ENCODE measurements at regions not wholly inside any gene's neighbourhood (a gene's known extent, or its start where the extent isn't known, plus 50 kb on each side); places are given as distances from the start of the nearest gene placed in this dataset.

DNA sequence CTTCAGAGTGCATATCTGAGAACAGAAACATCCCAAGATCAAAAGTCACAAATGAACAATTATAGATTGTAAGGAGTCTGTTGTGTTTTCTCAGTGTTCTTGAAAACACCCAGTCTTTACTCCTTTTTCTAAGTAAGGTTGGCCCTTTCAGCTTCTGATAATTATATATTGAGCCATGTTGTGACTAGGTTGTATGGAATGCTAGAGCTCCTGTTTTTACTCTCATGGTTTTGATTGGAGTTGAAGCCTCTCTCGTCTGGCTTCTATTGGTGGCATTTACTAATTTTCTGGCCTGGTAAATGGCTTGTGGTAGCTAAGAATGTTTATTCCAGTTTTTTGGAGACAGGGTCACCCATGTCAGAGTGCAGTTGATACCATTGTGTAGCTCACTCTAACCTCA, 84.7 kb downstream of the NDUFS5 start:
- Histone ChIP-seq H3K9me3 (no peaks in the 10 kb centered on the region), H3K36me3 (ENCODE audit: low read depth) (no peaks in the 10 kb centered on the region), H3K4me3 (no peak overlapping the region), H3K4me1 (ENCODE audit: low read depth) (peaks cover 29% of the 10 kb centered on the region)
- no peak for ATAC-seq
- no peak for DNase-seq
- intact Hi-C loops (cut with DNase I, micrococcal nuclease) = no loop called here
- TF ChIP-seq, protein P1, sequence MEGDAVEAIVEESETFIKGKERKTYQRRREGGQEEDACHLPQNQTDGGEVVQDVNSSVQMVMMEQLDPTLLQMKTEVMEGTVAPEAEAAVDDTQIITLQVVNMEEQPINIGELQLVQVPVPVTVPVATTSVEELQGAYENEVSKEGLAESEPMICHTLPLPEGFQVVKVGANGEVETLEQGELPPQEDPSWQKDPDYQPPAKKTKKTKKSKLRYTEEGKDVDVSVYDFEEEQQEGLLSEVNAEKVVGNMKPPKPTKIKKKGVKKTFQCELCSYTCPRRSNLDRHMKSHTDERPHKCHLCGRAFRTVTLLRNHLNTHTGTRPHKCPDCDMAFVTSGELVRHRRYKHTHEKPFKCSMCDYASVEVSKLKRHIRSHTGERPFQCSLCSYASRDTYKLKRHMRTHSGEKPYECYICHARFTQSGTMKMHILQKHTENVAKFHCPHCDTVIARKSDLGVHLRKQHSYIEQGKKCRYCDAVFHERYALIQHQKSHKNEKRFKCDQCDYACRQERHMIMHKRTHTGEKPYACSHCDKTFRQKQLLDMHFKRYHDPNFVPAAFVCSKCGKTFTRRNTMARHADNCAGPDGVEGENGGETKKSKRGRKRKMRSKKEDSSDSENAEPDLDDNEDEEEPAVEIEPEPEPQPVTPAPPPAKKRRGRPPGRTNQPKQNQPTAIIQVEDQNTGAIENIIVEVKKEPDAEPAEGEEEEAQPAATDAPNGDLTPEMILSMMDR (IDR thresholded peaks at IDR 0.05) = no peak

DNA sequence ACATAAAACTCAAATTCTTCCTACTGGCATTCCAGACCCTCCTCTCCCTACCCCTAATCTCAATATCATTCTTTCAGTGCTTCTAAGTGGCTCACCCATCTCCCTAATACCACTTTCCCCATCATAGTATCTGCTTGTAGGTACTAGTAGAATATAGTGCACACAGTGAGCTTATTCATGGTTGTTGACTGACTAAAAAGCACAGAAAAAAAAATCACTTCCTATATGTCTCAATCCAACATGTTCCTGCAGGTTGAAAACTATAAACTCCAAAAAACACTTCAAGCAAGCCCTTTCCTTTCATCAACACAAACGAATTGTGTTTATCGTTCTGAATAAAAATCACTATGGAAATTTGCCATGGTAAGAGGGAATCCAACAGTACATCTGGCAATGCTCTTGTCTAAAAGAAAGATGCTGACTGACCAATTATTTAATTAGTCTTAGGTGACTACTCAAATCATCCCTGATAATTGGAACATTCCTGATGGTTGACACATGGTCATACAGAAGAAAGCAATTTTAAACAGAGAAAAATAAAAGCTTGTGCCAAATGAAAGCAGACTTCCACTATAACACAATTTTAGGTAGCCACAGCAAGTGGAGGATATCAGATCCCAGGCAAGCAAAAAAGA, 87.1 kb downstream of the NDUFS5 start:
- ATAC-seq = no peak
- Histone ChIP-seq H3K36me3 (ENCODE audit: low read depth) (no peaks in the 10 kb centered on the region), H3K4me3 (no peak overlapping the region), H3K9me3 (no peaks in the 10 kb centered on the region), H3K4me1 (ENCODE audit: low read depth) (peaks cover 41% of the 10 kb centered on the region)
- DNase-seq = no peak
- intact Hi-C loops (cut with DNase I, micrococcal nuclease) = no loop called here
- TF ChIP-seq, protein P1 (IDR thresholded peaks at IDR 0.05) = no peak

DNA sequence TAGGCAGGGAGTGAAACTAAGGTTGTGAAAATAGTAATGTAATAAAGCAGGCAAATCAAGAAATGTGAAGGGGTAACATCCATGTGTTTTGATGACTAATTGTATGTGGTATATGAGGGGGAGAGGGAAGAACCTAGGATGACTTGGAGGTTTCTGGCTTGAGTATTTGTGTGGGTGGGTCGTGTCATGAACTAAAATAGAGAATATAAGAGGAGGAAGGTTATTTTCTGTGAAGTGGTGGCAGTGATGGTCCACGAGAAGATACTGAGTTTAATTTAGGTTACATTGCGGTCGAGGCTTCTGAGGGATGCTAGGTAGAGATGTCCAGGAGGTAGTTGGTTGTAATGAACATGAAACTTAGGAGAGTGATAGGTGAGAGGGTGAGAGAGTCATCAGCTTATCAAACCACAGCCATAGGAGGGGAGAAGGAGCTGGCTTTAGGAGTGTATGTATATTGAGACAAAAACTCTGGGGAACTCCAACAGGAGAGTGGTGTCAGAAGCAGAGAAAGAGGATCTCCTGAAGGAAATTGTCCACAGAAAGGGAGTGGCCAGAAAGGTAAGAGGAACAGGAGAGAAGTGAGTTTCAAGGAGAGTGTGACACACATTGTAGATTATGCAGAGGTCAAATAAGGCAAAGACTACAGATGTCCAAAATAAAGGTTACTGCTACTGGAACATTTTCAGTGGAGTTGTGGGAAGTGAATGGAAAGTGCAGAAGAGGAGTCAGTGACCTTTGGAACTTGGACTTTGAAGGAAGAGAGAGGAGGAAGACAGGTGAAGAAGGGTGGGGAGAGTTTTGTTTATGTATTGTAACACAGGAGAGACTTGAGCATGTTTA, 89.0 kb upstream of the MACF1 start:
- ATAC-seq = peak; percentile 76

DNA sequence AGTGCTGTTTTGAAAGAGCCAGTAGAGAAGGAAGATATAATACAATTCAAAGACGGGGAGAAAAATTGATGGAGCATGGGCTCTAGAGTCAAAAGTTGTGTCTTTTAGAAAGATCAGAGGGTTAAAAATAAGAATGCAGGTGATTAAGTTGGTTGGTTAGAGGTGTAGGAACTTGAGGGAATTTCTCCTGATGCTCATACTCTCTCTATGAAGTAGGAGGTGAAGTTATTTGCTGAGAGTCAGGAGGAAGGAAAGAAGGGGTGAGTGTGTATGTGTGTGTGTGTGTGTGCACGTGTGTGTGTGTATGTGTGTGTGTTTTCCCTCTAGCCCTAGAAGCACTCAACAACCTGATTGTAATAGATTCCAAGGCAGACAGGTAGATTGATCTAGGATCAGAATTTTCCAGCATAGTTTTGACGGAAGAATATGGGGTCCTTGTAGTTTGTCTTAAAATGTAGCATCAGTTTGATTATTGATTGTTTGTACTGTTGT, 88.3 kb upstream of the MACF1 start:
- no peak overlapping the region for H3K4me3 ChIP-seq
- ATAC-seq (no peak), DNase-seq (no peak)
- TF ChIP-seq, protein P1 (IDR thresholded peaks at IDR 0.05) = no peak
- intact Hi-C loops (cut with DNase I, micrococcal nuclease) = no loop called here
- no peaks in the 10 kb centered on the region for H3K36me3 ChIP-seq (ENCODE audit: low read depth)
- peaks cover 46% of the 10 kb centered on the region for H3K4me1 ChIP-seq (ENCODE audit: low read depth)
- no peaks in the 10 kb centered on the region for H3K9me3 ChIP-seq

More for the DNA sequence above, 89.0 kb upstream of the MACF1 start:
- TF ChIP-seq, protein P1 (IDR thresholded peaks at IDR 0.05) = no peak
- intact Hi-C loops (cut with DNase I, micrococcal nuclease) = no loop called here
- Histone ChIP-seq H3K9me3 (no peaks in the 10 kb centered on the region), H3K4me1 (ENCODE audit: low read depth) (peaks cover 46% of the 10 kb centered on the region), H3K36me3 (ENCODE audit: low read depth) (no peaks in the 10 kb centered on the region), H3K4me3 (no peak overlapping the region)
- peak in 1 of 3 donors; percentile 26 for DNase-seq

DNA sequence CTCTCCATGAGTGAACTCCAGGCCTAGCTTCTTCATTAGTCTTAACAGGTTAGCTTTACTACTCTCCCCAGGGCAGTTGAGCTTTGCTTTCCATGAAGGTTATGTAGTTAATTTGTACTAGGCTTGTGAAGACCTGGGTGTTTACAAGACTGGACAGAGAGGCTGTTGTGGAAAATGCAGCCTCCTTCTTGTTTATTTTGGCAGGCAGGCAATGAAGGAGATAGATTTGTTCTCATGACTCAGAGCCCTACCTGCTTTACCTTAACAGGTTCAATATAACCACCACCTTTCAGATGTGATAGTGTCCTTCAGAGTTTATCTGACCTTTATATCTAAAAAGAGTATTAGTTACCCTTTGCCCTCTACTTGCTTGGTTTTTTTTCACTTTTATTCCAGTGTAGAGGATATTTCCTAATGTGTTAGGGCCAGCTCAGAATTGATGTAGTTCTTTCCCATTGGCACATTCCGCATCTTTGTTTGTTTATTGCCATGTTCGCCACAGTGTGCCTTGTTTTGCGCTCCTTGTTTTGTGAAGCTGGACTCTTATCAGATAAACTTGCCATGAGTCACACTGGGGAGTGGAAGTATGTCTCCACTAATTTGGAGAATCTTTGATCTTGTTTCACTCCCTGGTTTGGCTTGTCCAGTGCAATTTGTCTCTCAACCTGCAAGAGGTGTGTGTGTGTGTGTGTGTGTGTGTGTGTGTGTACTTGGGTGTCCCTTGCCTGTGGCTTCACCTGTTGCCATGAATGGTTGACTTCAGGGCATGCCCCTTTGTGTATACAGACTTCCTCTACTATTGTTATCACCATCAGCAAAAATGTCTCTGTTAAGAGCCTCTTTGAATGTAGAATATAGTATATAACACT, 87.4 kb upstream of the MACF1 start:
- TF ChIP-seq, protein P1 (IDR thresholded peaks at IDR 0.05) = no peak
- Histone ChIP-seq H3K9me3 (no peaks in the 10 kb centered on the region), H3K36me3 (ENCODE audit: low read depth) (no peaks in the 10 kb centered on the region), H3K4me3 (no peak overlapping the region), H3K4me1 (ENCODE audit: low read depth) (peaks cover 46% of the 10 kb centered on the region)
- DNase-seq = no peak
- peak; percentile 74 for ATAC-seq
- intact Hi-C loops (cut with DNase I, micrococcal nuclease) = no loop called here

Measured in mucosa of descending colon (tissue), 3 donors.